ENCODE measurements at regions not wholly inside any gene's neighbourhood (a gene's known extent, or its start where the extent isn't known, plus 50 kb on each side); places are given as distances from the start of the nearest gene placed in this dataset.

- TF ChIP-seq CTCF (IDR thresholded peaks at IDR 0.05) = no peak
- no peak for TF ChIP-seq POLR2A (IDR thresholded peaks at IDR 0.05)
These were observed 477.0 kb downstream of the GBA3 start for GRCh38 chr4:23169608-23170311.
